Body of pancreas (tissue), 4 donors: ENCODE measurements at regions not wholly inside any gene's neighbourhood (a gene's known extent, or its start where the extent isn't known, plus 50 kb on each side); places are given as distances from the start of the nearest gene placed in this dataset.

Experiments used
- CTCF ChIP-seq, 7 experiments: fragments of 450-650 bp in 4 of 7; fragments of 200-600 bp in 3 of 7; sonication (generic) in 3 of 7; IDR thresholded peaks; one replicate each; pipeline ENCODE4 v1.5.1; 2016 to 2019; ENCODE audit warnings: antibody characterized with exemption in 7 of 7
- POLR2A ChIP-seq, 3 donors: fragments of 450-650 bp; IDR thresholded peaks; one replicate each; pipeline ENCODE4 v1.6.1; 2016; ENCODE audit warnings: antibody characterized with exemption in 3 of 3, mild to moderate bottlenecking in 2 of 3

- TF ChIP-seq CTCF (IDR thresholded peaks at IDR 0.05) (no peak), POLR2A (IDR thresholded peaks at IDR 0.05) (no peak)
Measured at GRCh38 chr18:2394684-2395083, 176.6 kb downstream of the METTL4 start.
